ENCODE measurements at regions not wholly inside any gene's neighbourhood (a gene's known extent, or its start where the extent isn't known, plus 50 kb on each side); places are given as distances from the start of the nearest gene placed in this dataset.

DNA sequence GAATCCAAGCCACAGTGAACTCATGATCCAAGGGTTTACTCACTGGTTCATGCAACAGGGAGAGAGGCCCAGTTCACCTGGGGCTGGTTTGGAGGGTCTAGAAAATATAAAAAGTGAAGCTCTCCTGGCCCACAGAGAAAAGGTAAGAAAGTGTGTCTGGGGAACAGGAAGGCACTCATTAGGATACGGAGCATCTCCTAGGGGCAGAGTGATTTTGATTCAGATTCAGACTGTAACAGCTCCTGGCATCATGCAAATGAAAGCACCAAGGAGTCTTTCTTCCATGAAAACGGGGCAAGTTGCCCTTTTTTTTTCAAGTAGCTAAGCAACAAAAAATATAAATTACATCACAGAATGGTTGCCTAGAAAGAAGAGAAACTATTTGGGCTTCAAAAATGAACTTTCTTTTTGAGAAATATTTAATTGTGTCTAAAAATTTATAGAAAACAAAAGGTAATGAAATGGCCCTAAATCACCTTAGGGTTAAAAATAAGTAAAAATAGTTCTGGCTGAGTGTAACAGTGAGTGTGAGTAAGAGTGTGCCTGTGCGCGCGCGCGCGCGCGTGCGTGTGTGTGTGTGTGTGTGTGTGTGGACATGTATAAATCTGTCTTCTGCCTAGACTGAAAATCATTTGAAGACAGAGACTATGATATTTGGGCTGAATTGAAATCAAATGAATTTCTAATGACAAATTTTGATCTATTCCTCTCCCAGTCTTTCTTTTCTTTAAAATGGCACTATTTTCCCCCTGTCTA is 177.8 kb upstream of the ZNF462 start:
- Histone ChIP-seq H3K27ac (ENCODE audit: low read depth, low read length, poor library complexity, severe bottlenecking) (no peak overlapping the region), H2AFZ (ENCODE audit: low read length) (no peak overlapping the region), H3K9me2 (ENCODE audit: insufficient read depth, low read length) (no peaks in the 10 kb centered on the region), H3K79me2 (ENCODE audit: insufficient read depth, low read depth, low read length) (no peaks in the 10 kb centered on the region), H3K4me3 (ENCODE audit: low read depth, low read length, poor library complexity, severe bottlenecking) (no peak overlapping the region), H3K4me2 (ENCODE audit: low read length) (no peak overlapping the region), H3K36me3 (ENCODE audit: insufficient read depth, low read length) (no peaks in the 10 kb centered on the region), H3K4me1 (ENCODE audit: insufficient read depth, low read length, poor library complexity, severe bottlenecking) (no peaks in the 10 kb centered on the region), H3K9me3 (ENCODE audit: low read length) (no peaks in the 10 kb centered on the region), H4K20me1 (ENCODE audit: insufficient read depth, low read length) (no peaks in the 10 kb centered on the region)
- POLR2A ChIA-PET = interaction anchor here (0.7 kb wide), 1 partner anchor 1944 kb away, joined by 3 read pairs; no protein-coding TSS in a partner anchor
- no TSS peak for BruUV-seq (replicated peaks)
- TF ChIP-seq, protein P1, sequence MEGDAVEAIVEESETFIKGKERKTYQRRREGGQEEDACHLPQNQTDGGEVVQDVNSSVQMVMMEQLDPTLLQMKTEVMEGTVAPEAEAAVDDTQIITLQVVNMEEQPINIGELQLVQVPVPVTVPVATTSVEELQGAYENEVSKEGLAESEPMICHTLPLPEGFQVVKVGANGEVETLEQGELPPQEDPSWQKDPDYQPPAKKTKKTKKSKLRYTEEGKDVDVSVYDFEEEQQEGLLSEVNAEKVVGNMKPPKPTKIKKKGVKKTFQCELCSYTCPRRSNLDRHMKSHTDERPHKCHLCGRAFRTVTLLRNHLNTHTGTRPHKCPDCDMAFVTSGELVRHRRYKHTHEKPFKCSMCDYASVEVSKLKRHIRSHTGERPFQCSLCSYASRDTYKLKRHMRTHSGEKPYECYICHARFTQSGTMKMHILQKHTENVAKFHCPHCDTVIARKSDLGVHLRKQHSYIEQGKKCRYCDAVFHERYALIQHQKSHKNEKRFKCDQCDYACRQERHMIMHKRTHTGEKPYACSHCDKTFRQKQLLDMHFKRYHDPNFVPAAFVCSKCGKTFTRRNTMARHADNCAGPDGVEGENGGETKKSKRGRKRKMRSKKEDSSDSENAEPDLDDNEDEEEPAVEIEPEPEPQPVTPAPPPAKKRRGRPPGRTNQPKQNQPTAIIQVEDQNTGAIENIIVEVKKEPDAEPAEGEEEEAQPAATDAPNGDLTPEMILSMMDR (conservative IDR thresholded peaks at IDR 0.05; ENCODE audit: low read length) = no peak
- TF ChIP-seq EZH2phosphoT487 (IDR thresholded peaks at IDR 0.05; ENCODE audit: borderline replicate concordance, low read depth, low read length) = no peak
- intact Hi-C loops (cut with micrococcal nuclease; ENCODE audit: unreplicated experiment) = no loop called here
- DNase-seq (ENCODE audit: low spot score) = no peak
- CTCF ChIA-PET (ENCODE audit: unreplicated experiment) = no interaction called here

DNA sequence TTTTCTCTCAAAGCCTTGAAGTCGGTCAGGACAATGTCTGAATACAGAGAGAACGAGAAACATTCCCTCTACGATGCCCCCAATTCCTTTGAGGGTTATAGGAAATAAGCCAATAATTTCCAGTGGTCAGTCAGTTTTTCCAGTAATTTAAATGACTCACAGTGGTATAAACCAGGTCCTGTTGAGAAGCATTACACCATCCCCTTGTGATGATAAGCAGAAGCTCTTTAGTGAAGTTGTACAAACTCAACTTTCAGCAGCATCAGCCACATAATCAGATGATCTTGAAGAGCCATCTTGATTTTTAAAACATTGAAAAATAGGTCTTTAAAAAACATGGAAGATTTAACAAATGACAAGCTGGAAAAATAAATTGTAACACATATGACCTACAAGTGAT is 173.9 kb upstream of the ZNF462 start:
- no peaks in the 10 kb centered on the region for H4K20me1 ChIP-seq (ENCODE audit: insufficient read depth, low read length)
- H3K79me2 ChIP-seq (ENCODE audit: insufficient read depth, low read depth, low read length) = no peaks in the 10 kb centered on the region
- CTCF ChIA-PET (ENCODE audit: unreplicated experiment) = no interaction called here
- BruUV-seq (replicated peaks) = no TSS peak
- H3K9me3 ChIP-seq (ENCODE audit: low read length) = no peaks in the 10 kb centered on the region
- TF ChIP-seq, protein P1 (conservative IDR thresholded peaks at IDR 0.05; ENCODE audit: low read length) = no peak
- TF ChIP-seq EZH2phosphoT487 (IDR thresholded peaks at IDR 0.05; ENCODE audit: borderline replicate concordance, low read depth, low read length) = no peak
- no peak overlapping the region for H2AFZ ChIP-seq (ENCODE audit: low read length)
- H3K4me2 ChIP-seq (ENCODE audit: low read length) = no peak overlapping the region
- no peaks in the 10 kb centered on the region for H3K36me3 ChIP-seq (ENCODE audit: insufficient read depth, low read length)
- intact Hi-C loops (cut with micrococcal nuclease; ENCODE audit: unreplicated experiment) = no loop called here
- POLR2A ChIA-PET = no interaction called here
- no peak for DNase-seq (ENCODE audit: low spot score)
- no peaks in the 10 kb centered on the region for H3K4me1 ChIP-seq (ENCODE audit: insufficient read depth, low read length, poor library complexity, severe bottlenecking)
- no peak overlapping the region for H3K27ac ChIP-seq (ENCODE audit: low read depth, low read length, poor library complexity, severe bottlenecking)
- H3K9me2 ChIP-seq (ENCODE audit: insufficient read depth, low read length) = no peaks in the 10 kb centered on the region
- H3K4me3 ChIP-seq (ENCODE audit: low read depth, low read length, poor library complexity, severe bottlenecking) = no peak overlapping the region

DNA sequence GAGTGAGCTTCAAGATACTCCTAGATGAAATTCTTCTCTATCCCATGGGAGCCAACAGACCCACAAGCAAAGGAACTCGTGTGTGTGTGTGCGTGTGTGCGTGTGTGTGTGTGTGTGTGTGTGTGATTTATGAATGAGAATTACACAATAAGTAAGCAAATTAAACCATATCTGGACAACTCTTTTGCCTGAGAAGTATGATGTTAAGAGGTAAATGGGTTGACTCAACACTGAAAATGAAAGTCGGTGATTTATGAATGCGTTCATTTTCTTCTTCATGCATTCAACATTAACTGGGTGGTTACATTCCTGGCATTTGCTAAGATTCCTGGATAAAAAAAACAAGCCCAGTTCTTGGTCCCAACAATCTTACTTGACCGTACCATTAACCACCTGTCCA is 171.3 kb upstream of the ZNF462 start:
- no peak for DNase-seq (ENCODE audit: low spot score)
- Histone ChIP-seq H3K36me3 (ENCODE audit: insufficient read depth, low read length) (no peaks in the 10 kb centered on the region), H3K4me1 (ENCODE audit: insufficient read depth, low read length, poor library complexity, severe bottlenecking) (no peaks in the 10 kb centered on the region), H3K9me2 (ENCODE audit: insufficient read depth, low read length) (no peaks in the 10 kb centered on the region), H3K4me3 (ENCODE audit: low read depth, low read length, poor library complexity, severe bottlenecking) (no peak overlapping the region), H3K27ac (ENCODE audit: low read depth, low read length, poor library complexity, severe bottlenecking) (no peak overlapping the region), H4K20me1 (ENCODE audit: insufficient read depth, low read length) (no peaks in the 10 kb centered on the region), H3K79me2 (ENCODE audit: insufficient read depth, low read depth, low read length) (no peaks in the 10 kb centered on the region), H3K4me2 (ENCODE audit: low read length) (no peak overlapping the region), H2AFZ (ENCODE audit: low read length) (no peak overlapping the region), H3K9me3 (ENCODE audit: low read length) (no peaks in the 10 kb centered on the region)
- no peak for TF ChIP-seq EZH2phosphoT487 (IDR thresholded peaks at IDR 0.05; ENCODE audit: borderline replicate concordance, low read depth, low read length)
- TF ChIP-seq, protein P1 (conservative IDR thresholded peaks at IDR 0.05; ENCODE audit: low read length) = no peak
- intact Hi-C loops (cut with micrococcal nuclease; ENCODE audit: unreplicated experiment) = no loop called here
- CTCF ChIA-PET (ENCODE audit: unreplicated experiment) = no interaction called here
- no TSS peak for BruUV-seq (replicated peaks)
- POLR2A ChIA-PET = interaction anchor here (0.7 kb wide), 1 partner anchor 85 kb away, joined by 3 read pairs; no protein-coding TSS in a partner anchor
